GM19438 (cell line): ENCODE measurements at regions not wholly inside any gene's neighbourhood (a gene's known extent, or its start where the extent isn't known, plus 50 kb on each side); places are given as distances from the start of the nearest gene placed in this dataset.

Source experiments
- ATAC-seq: cut with Tn5 transposase; IDR thresholded peaks from one replicate; pipeline ENCODE4 v1.9.1; 2021; ENCODE audit warnings: low read depth; ENCODE audit not compliant: unreplicated experiment

- no peak for ATAC-seq
Observed at GRCh38 chr2:14817848-14818247, 185.3 kb downstream of the LRATD1 start.

- ATAC-seq, result no peak
Observed at GRCh38 chr2:14826518-14826917, 194.0 kb downstream of the LRATD1 start.

GRCh38 chr2:14827226-14828023 lies 194.9 kb downstream of the LRATD1 start:
- no peak for ATAC-seq

GRCh38 chr2:14828223-14828622 lies 195.7 kb downstream of the LRATD1 start:
- ATAC-seq, result no peak

GRCh38 chr2:14828968-14829367 lies 196.5 kb downstream of the LRATD1 start:
- no peak for ATAC-seq

GRCh38 chr2:14831458-14831857 lies 198.9 kb downstream of the LRATD1 start:
- ATAC-seq, result no peak

- ATAC-seq, result no peak
Observed at GRCh38 chr2:14843507-14844204, 211.1 kb downstream of the LRATD1 start.

GRCh38 chr2:14855751-14856150 lies 223.2 kb downstream of the LRATD1 start:
- no peak for ATAC-seq

GRCh38 chr2:14861181-14861580 lies 228.7 kb downstream of the LRATD1 start:
- ATAC-seq, result no peak

GRCh38 chr2:14866736-14867352 lies 234.3 kb downstream of the LRATD1 start:
- no peak for ATAC-seq

GRCh38 chr2:14867853-14868252 lies 235.3 kb downstream of the LRATD1 start:
- no peak for ATAC-seq

GRCh38 chr2:14872779-14873325 lies 240.3 kb downstream of the LRATD1 start:
- ATAC-seq, result no peak

GRCh38 chr2:14881651-14882327 lies 249.3 kb downstream of the LRATD1 start:
- no peak for ATAC-seq

- no peak for ATAC-seq
Observed at GRCh38 chr2:14884651-14885050, 252.1 kb downstream of the LRATD1 start.

- ATAC-seq, result no peak
Observed at GRCh38 chr2:14891546-14891945, 259.0 kb downstream of the LRATD1 start.

- ATAC-seq, result no peak
Observed at GRCh38 chr2:14896330-14897030, 264.0 kb downstream of the LRATD1 start.

- no peak for ATAC-seq
Observed at GRCh38 chr2:14899621-14900414, 267.3 kb downstream of the LRATD1 start.

GRCh38 chr2:14901737-14902136 lies 269.2 kb downstream of the LRATD1 start:
- no peak for ATAC-seq

GRCh38 chr2:14902953-14903352 lies 270.4 kb downstream of the LRATD1 start:
- ATAC-seq, result no peak
